IMR-90 (cell line): ENCODE measurements at regions not wholly inside any gene's neighbourhood (a gene's known extent, or its start where the extent isn't known, plus 50 kb on each side); places are given as distances from the start of the nearest gene placed in this dataset.
"Not testable (repeated sequence)": the region's sequence is repeated elsewhere in the genome, so short reads cannot be mapped to it uniquely, and the experiment has no call there.

Experiments used
- ATAC-seq: fragments of 200-7000 bp; cut with Tn5 transposase; 2 replicates; pipeline ENCODE4 v1.9.1; 2020; ENCODE audit warnings: low read depth, mild to moderate bottlenecking, moderate library complexity
- BruUV-seq: library from RNA; stranded (reverse); fragments of 400-500 nt; replicated peaks from 2 replicates; lab custom pipeline; 2021; lab: Mats Ljungman, UMichigan
- CTCF ChIA-PET: fragments of 300-600 bp; formaldehyde crosslinking; extraction: SDS; loops from one replicate; lab custom pipeline; 2021; ENCODE audit warnings: antibody characterized with exemption; lab: Yijun Ruan, JAX
- POLR2A ChIA-PET: fragments of 300-600 bp; sonication (Branson Sonifier 250); formaldehyde crosslinking; loops from one replicate; lab custom pipeline; 2022; ENCODE audit warnings: antibody characterized with exemption; ENCODE audit not compliant: unreplicated experiment; lab: Charles Lee
- DNase-seq: peaks from one replicate; pipeline ENCODE4 v3.0.0; 2013
- H2AFZ ChIP-seq: replicated peaks from 2 replicates; pipeline ENCODE3; 2013; ENCODE audit warnings: low read length, mild to moderate bottlenecking; ENCODE audit not compliant: poor library complexity
- H2AK5ac ChIP-seq: 2 replicates; pipeline ENCODE4 v1.6.1; 2013; ENCODE audit warnings: low read depth, low read length, inconsistent platforms
- H2AK9ac ChIP-seq: replicated peaks from 2 replicates; pipeline ENCODE3; 2013; ENCODE audit warnings: mild to moderate bottlenecking, low read depth, low read length, moderate library complexity; ENCODE audit not compliant: poor library complexity
- H2BK120ac ChIP-seq: 2 replicates; pipeline ENCODE4 v1.6.1; 2013; ENCODE audit warnings: low read depth, low read length, inconsistent platforms
- H2BK15ac ChIP-seq: 3 replicates; pipeline ENCODE4 v1.6.1; 2013; ENCODE audit warnings: low read depth, low read length, inconsistent platforms
- H2BK20ac ChIP-seq: 2 replicates; pipeline ENCODE4 v1.6.1; 2013; ENCODE audit warnings: low read depth, mild to moderate bottlenecking, inconsistent platforms, low read length, moderate library complexity
- H2BK5ac ChIP-seq: 2 replicates; pipeline ENCODE4 v1.6.1; 2013; ENCODE audit warnings: mild to moderate bottlenecking, low read depth, low read length, inconsistent platforms; ENCODE audit not compliant: poor library complexity, severe bottlenecking
- H3K14ac ChIP-seq: replicated peaks from 2 replicates; pipeline ENCODE4 v1.6.1; 2013; ENCODE audit warnings: low read depth, low read length, inconsistent platforms
- H3K18ac ChIP-seq: 2 replicates; pipeline ENCODE4 v1.6.1; 2013; ENCODE audit warnings: low read depth, low read length, control low read depth
- H3K23ac ChIP-seq: 2 replicates; pipeline ENCODE4 v1.6.1; 2013; ENCODE audit warnings: low read depth, low read length, inconsistent platforms
- H3K27ac ChIP-seq: 2 replicates; pipeline ENCODE4 v1.5.1; 2013; ENCODE audit warnings: mild to moderate bottlenecking, control low read depth, low read length; ENCODE audit not compliant: insufficient read depth
- H3K27me3 ChIP-seq: 2 replicates; pipeline ENCODE4 v1.6.1; 2013; ENCODE audit warnings: low read length; ENCODE audit not compliant: control insufficient read depth, insufficient read depth
- H3K36me3 ChIP-seq: 2 replicates; pipeline ENCODE4 v1.6.1; 2013; ENCODE audit warnings: low read length, mixed read lengths; ENCODE audit not compliant: control insufficient read depth, insufficient read depth
- H3K4ac ChIP-seq: 2 replicates; pipeline ENCODE4 v1.6.1; 2013; ENCODE audit warnings: low read depth, low read length, inconsistent platforms
- H3K4me1 ChIP-seq: 2 replicates; pipeline ENCODE4 v1.6.1; 2013; ENCODE audit warnings: low read length, mixed read lengths; ENCODE audit not compliant: control insufficient read depth, insufficient read depth
- H3K4me2 ChIP-seq: 2 replicates; pipeline ENCODE4 v1.6.1; 2013; ENCODE audit warnings: low read depth, mild to moderate bottlenecking, control low read depth, low read length, moderate library complexity
- H3K4me3 ChIP-seq: 2 replicates; pipeline ENCODE4 v1.5.1; 2013; ENCODE audit warnings: low read depth, mild to moderate bottlenecking, control low read depth, low read length, moderate library complexity; ENCODE audit not compliant: insufficient read depth
- H3K56ac ChIP-seq: 2 replicates; pipeline ENCODE4 v1.6.1; 2013; ENCODE audit warnings: low read length, inconsistent platforms; ENCODE audit not compliant: insufficient read depth; ENCODE audit errors: extremely low read depth
- H3K79me1 ChIP-seq, 2 experiments: 2 replicates each; pipeline ENCODE4 v1.6.1; 2013; ENCODE audit warnings: low read length in 2 of 2, inconsistent platforms in 1 of 2, low read depth in 1 of 2
- H3K9ac ChIP-seq: 2 replicates; pipeline ENCODE4 v1.6.1; 2013; ENCODE audit warnings: low read depth, low read length, control low read depth
- H3K9me1 ChIP-seq: 2 replicates; pipeline ENCODE4 v1.6.1; 2013; ENCODE audit warnings: low read length, inconsistent platforms; ENCODE audit not compliant: insufficient read depth
- H3K9me3 ChIP-seq: 2 replicates; pipeline ENCODE4 v1.6.1; 2013; ENCODE audit warnings: low read length; ENCODE audit not compliant: control insufficient read depth, insufficient read depth
- H4K20me1 ChIP-seq: 2 replicates; pipeline ENCODE4 v1.6.1; 2013; ENCODE audit warnings: low read length, inconsistent platforms; ENCODE audit not compliant: insufficient read depth
- H4K5ac ChIP-seq: 2 replicates; pipeline ENCODE4 v1.6.1; 2013; ENCODE audit warnings: mild to moderate bottlenecking, low read depth, low read length, control low read depth
- H4K8ac ChIP-seq, 2 experiments: 2 replicates each; pipeline ENCODE4 v1.6.1; 2013; ENCODE audit warnings: low read depth in 2 of 2, low read length in 2 of 2, control low read depth in 1 of 2, inconsistent platforms in 1 of 2
- H4K91ac ChIP-seq: 2 replicates; pipeline ENCODE4 v1.6.1; 2013; ENCODE audit warnings: low read depth, low read length, inconsistent platforms; ENCODE audit not compliant: insufficient read depth
- WGBS, 2 experiments: methylation state at CpG; one replicate each; pipeline versions ENCODE4 v1.1.5 to v1.1.7; 2013; ENCODE audit warnings: missing lambda C conversion rate in 2 of 2; ENCODE audit not compliant: insufficient read length in 1 of 2; ENCODE audit errors: extremely low coverage in 2 of 2; 5-methylcytosine and 5-hydroxymethylcytosine counted together
- dilution Hi-C: fragments of 300-500 bp; cut with HindIII; formaldehyde crosslinking; loops from one replicate; pipeline ENCODE4 v1.14.3; 2018; ENCODE audit warnings: low sequenced_read_pairs; ENCODE audit not compliant: unreplicated experiment
- in situ Hi-C: fragments of 300-500 bp; cut with MboI; formaldehyde crosslinking; loops from 3 replicates; pipeline ENCODE4 v1.14.3; 2019; ENCODE audit warnings: low sequenced_read_pairs, inconsistent platforms, mixed read lengths
- intact Hi-C: fragments of 100-400 bp; cut with micrococcal nuclease; formaldehyde crosslinking; loops from 2 replicates; pipeline ENCODE4 v1.10.0; 2022

DNA sequence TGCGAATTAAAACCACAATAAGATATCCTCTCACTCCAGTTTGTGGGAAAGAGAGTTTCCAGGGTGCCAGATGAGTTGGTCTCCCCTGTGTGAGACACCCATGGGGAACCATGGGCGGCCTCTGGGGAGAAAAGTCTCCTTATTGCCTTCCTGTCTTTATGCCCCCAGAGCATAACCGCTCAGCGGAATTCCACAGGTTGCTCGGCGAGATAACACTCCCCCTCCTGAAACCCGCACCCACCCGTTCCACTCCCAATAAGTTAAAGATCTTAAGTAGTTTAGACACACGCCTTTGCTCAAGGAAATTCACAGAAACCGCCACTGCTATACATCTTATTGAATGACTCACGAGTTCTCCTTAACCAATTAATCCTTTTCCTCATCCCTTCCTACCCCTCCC is 1361.6 kb downstream of the CDH11 start:
- H3K79me1 ChIP-seq, POLR2A ChIA-PET, H2BK20ac ChIP-seq, H3K4me3 ChIP-seq, H3K9me3 ChIP-seq, in situ Hi-C loops, CTCF ChIA-PET, H3K27me3 ChIP-seq, H2AK5ac ChIP-seq, dilution Hi-C loops, H3K18ac ChIP-seq, H3K4me1 ChIP-seq, ATAC-seq, H3K56ac ChIP-seq, H2AFZ ChIP-seq, H4K8ac ChIP-seq, intact Hi-C loops, DNase-seq, H3K4me2 ChIP-seq, H3K23ac ChIP-seq, H4K20me1 ChIP-seq, H2BK120ac ChIP-seq, H3K9me1 ChIP-seq, H3K36me3 ChIP-seq, H4K91ac ChIP-seq, H2AK9ac ChIP-seq, BruUV-seq, H3K27ac ChIP-seq, H3K14ac ChIP-seq, H3K4ac ChIP-seq, H3K9ac ChIP-seq, H2BK15ac ChIP-seq, H2BK5ac ChIP-seq, H4K5ac ChIP-seq: not testable (repeated sequence)
- WGBS, 2 experiments: no CpG with 5 or more reads among the region's 11 CpGs
